Activated CD4-positive, alpha-beta T cell treated with anti-CD3 and anti-CD28 coated beads for 36 hours (primary cell): ENCODE measurements at regions not wholly inside any gene's neighbourhood (a gene's known extent, or its start where the extent isn't known, plus 50 kb on each side); places are given as distances from the start of the nearest gene placed in this dataset.

Experiments used
- ATAC-seq: fragments of 200-7000 bp; cut with Tn5 transposase; one replicate; pipeline ENCODE4 v1.10.0; 2021; ENCODE audit warnings: mild to moderate bottlenecking, moderate library complexity
- CTCF ChIA-PET: fragments of 350-600 bp; sonication (Branson Sonifier 250); formaldehyde crosslinking; loops from one replicate; lab custom pipeline; 2021; ENCODE audit warnings: antibody characterized with exemption; lab: Charles Lee
- POLR2A ChIA-PET: fragments of 350-600 bp; sonication (Branson Sonifier 250); formaldehyde crosslinking; loops from one replicate; lab custom pipeline; 2021; ENCODE audit warnings: antibody characterized with exemption, inconsistent platforms; lab: Charles Lee
- DNase-seq: peaks from one replicate; pipeline ENCODE4 v3.0.0-alpha.2; 2020
- H3K27ac Mint-ChIP-seq: one replicate; pipeline ENCODE4 v1.8.0; 2021; ENCODE audit warnings: mixed read lengths
- H3K27me3 Mint-ChIP-seq: one replicate; pipeline ENCODE4 v1.8.0; 2021; ENCODE audit warnings: mixed read lengths
- H3K36me3 Mint-ChIP-seq: one replicate; pipeline ENCODE4 v1.8.0; 2021; ENCODE audit warnings: low read depth, mixed read lengths
- H3K4me1 Mint-ChIP-seq: one replicate; pipeline ENCODE4 v1.8.0; 2021; ENCODE audit warnings: mixed read lengths
- H3K4me3 Mint-ChIP-seq: one replicate; pipeline ENCODE4 v1.8.0; 2021; ENCODE audit warnings: mild to moderate bottlenecking, moderate library complexity, mixed read lengths
- H3K9me3 Mint-ChIP-seq: one replicate; pipeline ENCODE4 v1.8.0; 2021; ENCODE audit warnings: low read depth, mixed read lengths
- intact Hi-C, 2 experiments: fragments of 100-400 bp; cut with DNase I in 1 of 2; cut with micrococcal nuclease in 1 of 2; formaldehyde crosslinking; loops; one replicate each; pipeline versions ENCODE4 v1.14.2 to v1.15.1; 2022 to 2024; cut with DNase I, micrococcal nuclease

DNA sequence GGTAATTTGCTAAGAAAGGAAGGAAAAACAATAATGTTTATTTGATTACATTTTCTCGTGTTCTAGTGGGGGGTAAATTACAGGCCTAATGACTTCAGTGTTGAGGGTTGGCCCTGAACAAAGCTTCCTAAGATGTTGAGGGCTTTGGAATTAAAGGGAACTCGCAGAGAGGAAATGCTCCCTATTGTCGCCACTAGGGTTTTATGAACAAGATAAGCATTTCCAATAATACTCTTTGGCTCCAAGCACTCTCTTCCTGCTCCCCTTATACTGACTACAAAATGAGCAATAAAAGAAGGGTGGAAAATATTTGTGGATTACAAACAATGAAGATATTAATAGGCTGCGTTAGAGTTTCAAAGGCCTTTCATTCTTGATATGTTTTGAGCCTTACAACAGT, 363.6 kb downstream of the HS3ST3B1 start:
- Mint-ChIP-seq H3K36me3 (no peaks in the 10 kb centered on the region), H3K9me3 (no peaks in the 10 kb centered on the region), H3K27me3 (peaks cover 4% of the 10 kb centered on the region), H3K4me1 (no peaks in the 10 kb centered on the region), H3K27ac (no peak overlapping the region), H3K4me3 (no peak overlapping the region)
- intact Hi-C loops: no loop called here
- ATAC-seq (no peak), DNase-seq (no peak)
- ChIA-PET POLR2A (no interaction called here), CTCF (no interaction called here)

DNA sequence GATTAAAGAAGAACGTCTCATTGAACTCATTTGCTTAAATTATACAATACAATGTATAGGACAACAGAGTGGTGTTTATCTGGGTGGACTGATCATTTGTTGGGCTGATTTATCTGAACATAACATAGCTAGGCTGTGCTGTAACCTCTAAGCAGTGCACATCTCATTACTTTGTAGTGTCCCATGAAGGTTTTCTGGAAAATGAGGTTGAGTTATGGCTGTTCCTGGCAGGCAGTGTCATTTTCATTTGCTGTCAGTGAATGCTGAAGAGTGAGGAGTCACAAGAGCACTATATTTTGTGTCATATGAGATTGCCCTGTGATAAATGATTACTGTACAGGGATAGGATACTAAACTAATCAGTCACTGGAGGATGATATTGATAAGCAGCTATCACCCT, 340.2 kb downstream of the HS3ST3B1 start:
- no peak overlapping the region for H3K4me3 Mint-ChIP-seq
- no peak for ATAC-seq
- intact Hi-C loops: no loop called here
- no peaks in the 10 kb centered on the region for H3K4me1 Mint-ChIP-seq
- H3K9me3 Mint-ChIP-seq: no peaks in the 10 kb centered on the region
- CTCF ChIA-PET: no interaction called here
- POLR2A ChIA-PET: no interaction called here
- H3K27ac Mint-ChIP-seq: no peak overlapping the region
- no peaks in the 10 kb centered on the region for H3K36me3 Mint-ChIP-seq
- DNase-seq: no peak
- peaks cover 6% of the 10 kb centered on the region for H3K27me3 Mint-ChIP-seq

DNA sequence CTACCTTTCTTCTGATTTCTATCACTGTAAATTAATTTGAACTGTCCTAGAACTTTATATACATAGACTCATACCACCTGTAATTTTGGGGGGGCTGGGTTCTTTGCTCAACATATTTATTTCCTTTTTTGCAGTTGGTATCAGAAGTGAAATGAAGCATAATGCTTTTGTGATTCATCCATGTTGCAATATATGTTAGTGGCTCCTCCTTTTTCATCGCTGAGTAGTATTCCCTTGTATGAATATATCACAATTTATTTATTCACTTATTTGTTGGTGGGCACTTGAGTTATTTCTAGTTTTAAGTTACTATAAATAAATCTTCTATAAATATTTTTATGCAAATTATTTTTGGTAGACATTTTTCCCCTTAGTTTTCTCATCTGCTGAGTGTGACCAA, 336.4 kb downstream of the HS3ST3B1 start:
- DNase-seq (no peak), ATAC-seq (no peak)
- Mint-ChIP-seq H3K4me1 (no peaks in the 10 kb centered on the region), H3K9me3 (no peaks in the 10 kb centered on the region), H3K36me3 (no peaks in the 10 kb centered on the region), H3K27ac (no peak overlapping the region), H3K27me3 (peaks cover 6% of the 10 kb centered on the region), H3K4me3 (no peak overlapping the region)
- ChIA-PET CTCF (interaction anchor here (0.6 kb wide), 1 partner anchor 368 kb away, joined by 3 read pairs; no protein-coding TSS in a partner anchor), POLR2A (no interaction called here)
- intact Hi-C loops: no loop called here

DNA sequence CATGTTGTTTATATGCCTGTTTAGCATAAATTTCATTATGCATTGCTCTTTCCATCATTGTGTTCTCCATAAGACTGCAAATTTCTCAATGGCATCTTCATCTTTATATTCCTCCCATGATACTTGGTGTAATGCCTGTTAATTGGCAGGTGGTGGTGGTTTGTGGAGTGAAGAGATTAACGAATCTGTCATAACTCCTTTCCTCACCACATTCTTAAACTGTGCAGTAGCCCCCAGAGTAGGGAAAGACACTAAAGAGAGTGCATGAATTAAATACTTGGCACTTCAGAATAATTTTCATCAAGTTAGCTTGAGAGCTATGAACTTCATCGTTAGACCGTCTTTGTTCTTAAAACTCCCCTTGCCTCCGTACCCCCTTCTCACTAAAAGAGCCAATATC, 329.7 kb downstream of the HS3ST3B1 start:
- Mint-ChIP-seq H3K9me3 (no peaks in the 10 kb centered on the region), H3K27ac (no peak overlapping the region), H3K36me3 (no peaks in the 10 kb centered on the region), H3K27me3 (peaks cover 3% of the 10 kb centered on the region), H3K4me3 (no peak overlapping the region), H3K4me1 (no peaks in the 10 kb centered on the region)
- POLR2A ChIA-PET: no interaction called here
- CTCF ChIA-PET: no interaction called here
- DNase-seq (no peak), ATAC-seq (no peak)
- intact Hi-C loops: no loop called here

DNA sequence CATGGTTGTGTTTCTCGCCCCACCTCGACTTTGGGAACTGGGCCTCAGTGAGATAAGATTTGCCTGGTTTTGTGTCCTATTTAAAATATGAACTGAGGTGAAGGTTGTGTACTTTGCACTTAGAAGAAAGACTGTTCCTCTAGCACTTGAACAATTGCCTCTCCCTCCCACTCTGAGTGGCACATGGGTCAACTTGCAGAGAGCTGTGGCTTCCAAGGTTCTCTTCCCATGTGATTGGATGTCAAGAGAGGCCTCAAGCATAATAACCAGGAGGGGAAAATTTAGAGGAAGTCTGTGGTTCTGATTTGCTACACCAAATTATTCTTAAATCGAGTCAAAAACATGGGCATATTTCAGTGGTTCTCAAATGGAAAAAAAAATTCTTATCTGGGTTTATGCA, 329.2 kb downstream of the HS3ST3B1 start:
- POLR2A ChIA-PET: no interaction called here
- intact Hi-C loops: no loop called here
- ATAC-seq: no peak
- no peaks in the 10 kb centered on the region for H3K4me1 Mint-ChIP-seq
- no peaks in the 10 kb centered on the region for H3K36me3 Mint-ChIP-seq
- H3K9me3 Mint-ChIP-seq: no peaks in the 10 kb centered on the region
- DNase-seq: no peak
- peaks cover 3% of the 10 kb centered on the region for H3K27me3 Mint-ChIP-seq
- H3K4me3 Mint-ChIP-seq: no peak overlapping the region
- no peak overlapping the region for H3K27ac Mint-ChIP-seq
- CTCF ChIA-PET: no interaction called here

DNA sequence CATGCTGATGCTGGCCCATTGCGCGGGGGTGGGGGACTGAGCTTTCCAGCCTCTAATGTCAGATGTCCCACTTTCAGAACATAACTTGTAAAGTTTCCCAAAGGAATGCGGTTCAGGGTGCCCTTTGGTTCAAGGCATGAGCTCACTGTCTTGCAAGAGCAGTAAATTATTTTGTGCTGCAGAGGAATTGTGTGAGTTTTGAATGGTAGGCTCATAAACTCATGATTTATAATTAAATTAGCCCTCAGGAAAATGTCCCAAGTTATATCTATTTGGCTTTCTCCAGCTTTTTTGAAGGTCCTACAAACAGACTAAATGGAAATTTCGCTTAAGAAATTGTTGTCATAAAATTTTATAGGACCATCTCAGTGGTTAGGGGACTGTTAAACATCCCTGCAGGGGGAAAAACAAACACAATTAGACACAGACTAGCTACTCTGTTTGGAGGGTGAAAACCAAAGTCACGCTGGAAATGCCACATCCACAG, 321.8 kb downstream of the HS3ST3B1 start:
- Mint-ChIP-seq H3K36me3 (no peaks in the 10 kb centered on the region), H3K4me3 (no peak overlapping the region), H3K27ac (no peak overlapping the region), H3K27me3 (peaks cover 6% of the 10 kb centered on the region), H3K4me1 (no peaks in the 10 kb centered on the region), H3K9me3 (no peaks in the 10 kb centered on the region)
- POLR2A ChIA-PET: no interaction called here
- ATAC-seq (no peak), DNase-seq (no peak)
- CTCF ChIA-PET: no interaction called here
- intact Hi-C loops: no loop called here

DNA sequence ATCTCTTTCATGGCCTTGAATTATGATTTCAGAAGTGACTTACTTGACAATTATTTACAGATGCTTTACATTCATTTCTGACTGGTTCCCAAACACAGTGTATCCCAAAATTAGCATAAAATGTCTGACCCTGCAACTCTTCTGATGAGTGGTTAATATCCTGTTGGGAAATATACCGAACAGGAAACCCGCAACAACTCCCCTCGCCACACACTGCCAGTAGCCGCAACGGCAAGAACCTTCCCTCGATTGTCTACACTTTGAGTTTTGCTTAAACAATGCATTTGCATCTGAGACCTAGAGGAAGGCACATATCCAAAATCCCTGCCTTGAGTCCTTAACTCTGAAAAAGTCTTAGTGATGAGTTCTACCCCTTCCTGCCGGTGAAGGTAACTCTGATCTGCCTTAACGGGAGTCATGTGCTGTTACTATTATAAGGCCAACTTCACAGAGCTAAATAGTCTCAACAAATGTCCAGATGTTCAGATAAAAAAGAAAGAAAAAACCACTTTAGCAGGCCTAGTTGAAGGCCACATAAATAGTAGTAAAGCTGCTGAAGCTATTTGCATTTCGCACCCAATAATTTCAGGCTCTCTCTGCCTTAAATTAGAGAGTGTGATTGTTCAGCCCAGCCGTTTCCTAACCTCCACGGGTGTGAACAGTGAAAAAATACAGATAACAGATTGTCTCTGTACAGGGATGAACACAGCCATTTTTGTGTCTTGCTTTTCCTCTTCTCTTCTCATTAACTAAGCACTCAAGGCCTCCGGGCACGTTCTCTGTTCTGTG, 321.1 kb downstream of the HS3ST3B1 start:
- Mint-ChIP-seq H3K9me3 (no peaks in the 10 kb centered on the region), H3K4me3 (no peak overlapping the region), H3K27me3 (peaks cover 4% of the 10 kb centered on the region), H3K4me1 (no peaks in the 10 kb centered on the region), H3K27ac (no peak overlapping the region), H3K36me3 (no peaks in the 10 kb centered on the region)
- ATAC-seq (no peak), DNase-seq (no peak)
- intact Hi-C loops: no loop called here
- CTCF ChIA-PET: no interaction called here
- POLR2A ChIA-PET: no interaction called here

DNA sequence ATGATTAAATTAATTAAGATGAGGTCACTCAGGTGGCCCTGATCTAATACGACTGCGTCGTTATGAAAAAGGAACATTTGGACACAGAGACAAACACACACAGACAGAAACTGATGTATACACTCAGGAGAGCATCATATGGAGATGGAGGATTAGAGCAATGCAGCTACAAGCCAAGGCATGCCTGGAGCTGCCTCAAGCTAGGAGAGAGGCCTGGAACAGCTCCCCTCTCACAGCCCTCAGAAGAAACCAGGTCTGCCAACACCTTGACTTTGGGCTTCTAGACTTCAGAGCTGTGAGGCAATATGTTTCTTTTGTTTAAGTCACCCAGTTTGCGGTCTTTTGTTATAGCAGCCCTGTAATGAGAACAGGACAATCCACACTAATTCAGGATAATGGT, 318.9 kb downstream of the HS3ST3B1 start:
- intact Hi-C loops: no loop called here
- ChIA-PET POLR2A (no interaction called here), CTCF (no interaction called here)
- Mint-ChIP-seq H3K4me1 (no peaks in the 10 kb centered on the region), H3K27me3 (peaks cover 4% of the 10 kb centered on the region), H3K9me3 (no peaks in the 10 kb centered on the region), H3K4me3 (no peak overlapping the region), H3K36me3 (no peaks in the 10 kb centered on the region), H3K27ac (no peak overlapping the region)
- DNase-seq (no peak), ATAC-seq (no peak)

DNA sequence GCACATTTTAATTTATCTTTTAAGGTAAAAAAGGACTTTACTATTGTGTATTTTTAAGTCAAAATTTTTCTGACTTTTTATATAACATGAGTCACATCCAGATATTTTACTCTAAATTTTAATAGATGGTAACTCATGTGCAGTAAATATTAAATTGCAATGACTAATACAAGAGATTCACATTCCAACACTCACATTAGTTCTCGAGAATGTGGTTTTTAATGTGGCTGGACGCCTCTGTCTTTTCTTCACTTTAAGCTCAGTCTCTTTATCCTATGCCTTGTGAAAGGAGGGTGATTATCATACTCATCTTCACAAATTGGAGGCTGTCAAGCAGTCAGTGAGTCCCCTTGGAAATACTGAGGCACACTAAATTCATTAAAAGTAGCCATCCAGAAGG, 315.6 kb downstream of the HS3ST3B1 start:
- DNase-seq (no peak), ATAC-seq (no peak)
- Mint-ChIP-seq H3K4me1 (no peaks in the 10 kb centered on the region), H3K36me3 (no peaks in the 10 kb centered on the region), H3K4me3 (no peak overlapping the region), H3K27me3 (peaks cover 4% of the 10 kb centered on the region), H3K27ac (no peak overlapping the region), H3K9me3 (peaks cover 8% of the 10 kb centered on the region)
- CTCF ChIA-PET: no interaction called here
- POLR2A ChIA-PET: no interaction called here
- intact Hi-C loops: no loop called here

DNA sequence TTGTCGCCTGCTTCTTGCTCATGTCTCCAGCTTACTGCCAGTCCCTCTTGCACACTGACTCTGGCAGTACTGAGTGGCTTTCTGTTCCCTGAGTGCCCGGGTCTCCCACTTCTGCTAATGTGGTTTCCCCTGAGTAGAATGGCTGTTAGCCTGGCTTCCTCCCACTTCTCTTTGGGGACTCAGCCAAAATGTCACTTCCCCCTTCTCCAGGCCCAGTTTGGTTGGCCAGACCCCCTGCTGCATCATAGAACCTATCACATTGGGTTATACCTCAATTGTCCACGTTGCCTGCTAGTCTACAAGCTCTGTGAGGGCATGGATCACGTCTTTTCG, 304.4 kb downstream of the HS3ST3B1 start:
- ATAC-seq: no peak
- intact Hi-C loops: no loop called here
- Mint-ChIP-seq H3K27ac (no peak overlapping the region), H3K27me3 (no peaks in the 10 kb centered on the region), H3K36me3 (no peaks in the 10 kb centered on the region), H3K4me3 (no peak overlapping the region), H3K9me3 (peaks cover 9% of the 10 kb centered on the region), H3K4me1 (peaks cover 9% of the 10 kb centered on the region)
- POLR2A ChIA-PET: interaction anchor here (0.5 kb wide), 1 partner anchor 144 kb away, joined by 7 read pairs; no protein-coding TSS in a partner anchor
- CTCF ChIA-PET: no interaction called here
- no peak for DNase-seq

DNA sequence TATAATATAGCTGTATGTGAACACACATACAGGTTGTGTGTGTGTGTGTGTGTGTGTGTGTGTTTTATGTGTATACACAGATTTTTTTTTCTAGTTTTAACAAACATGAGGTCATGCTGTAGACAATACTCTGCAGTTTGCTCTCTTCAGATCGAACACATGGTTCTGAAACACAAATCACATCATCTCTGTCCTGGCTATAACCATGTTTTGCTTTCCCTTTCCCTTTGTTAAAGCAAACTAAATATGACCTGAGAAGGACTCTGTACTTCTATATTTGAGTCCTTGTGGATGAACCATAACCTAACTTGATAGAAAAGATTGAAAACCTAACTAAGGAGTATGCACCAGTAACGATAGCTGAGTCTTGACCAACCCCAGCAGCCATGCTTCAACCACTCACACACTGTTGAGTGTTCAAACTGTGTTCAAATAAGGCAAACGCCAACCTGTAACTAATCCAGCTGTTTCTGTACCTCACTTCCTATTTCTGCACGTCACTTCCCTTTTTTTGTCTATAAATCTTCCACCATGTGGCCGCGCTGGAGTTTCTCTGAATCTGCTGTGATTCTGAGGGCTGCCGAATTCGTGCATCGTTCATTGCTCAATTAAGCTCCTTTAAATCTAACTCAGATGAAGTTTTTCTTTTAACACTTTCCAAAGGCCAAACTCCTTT, 303.8 kb downstream of the HS3ST3B1 start:
- ATAC-seq: no peak
- Mint-ChIP-seq H3K36me3 (no peaks in the 10 kb centered on the region), H3K27ac (no peak overlapping the region), H3K9me3 (peaks cover 8% of the 10 kb centered on the region), H3K4me1 (peaks cover 9% of the 10 kb centered on the region), H3K4me3 (no peak overlapping the region), H3K27me3 (no peaks in the 10 kb centered on the region)
- ChIA-PET CTCF (no interaction called here), POLR2A (interaction anchor here (0.5 kb wide), 1 partner anchor 143 kb away, joined by 7 read pairs; no protein-coding TSS in a partner anchor)
- DNase-seq: peak; percentile 10
- intact Hi-C loops: no loop called here

DNA sequence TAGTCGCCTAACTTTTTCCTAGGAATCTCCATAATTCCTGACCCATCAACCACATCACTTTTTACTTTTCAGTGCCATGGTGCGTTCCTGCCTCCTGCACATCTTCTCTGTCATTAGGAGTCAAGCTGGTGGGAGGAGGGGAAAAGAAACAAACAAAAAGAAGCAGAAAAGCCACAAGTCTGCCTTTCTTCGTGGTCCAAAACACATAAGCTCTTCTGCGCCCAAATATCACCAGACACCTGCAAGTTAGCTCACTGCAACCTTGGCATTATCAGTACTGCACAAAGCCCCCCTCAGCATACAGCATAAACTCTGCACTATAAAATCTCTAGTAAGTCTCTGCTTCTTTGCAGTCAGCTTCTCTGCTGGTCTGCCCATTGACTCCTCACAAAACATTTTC, 295.3 kb downstream of the HS3ST3B1 start:
- Mint-ChIP-seq H3K9me3 (peaks cover 4% of the 10 kb centered on the region), H3K27me3 (peaks cover 11% of the 10 kb centered on the region), H3K36me3 (no peaks in the 10 kb centered on the region), H3K4me1 (peaks cover 13% of the 10 kb centered on the region), H3K4me3 (no peak overlapping the region), H3K27ac (no peak overlapping the region)
- DNase-seq: no peak
- intact Hi-C loops: no loop called here
- POLR2A ChIA-PET: no interaction called here
- no peak for ATAC-seq
- CTCF ChIA-PET: interaction anchor here (0.5 kb wide), 1 partner anchor 560 kb away, joined by 4 read pairs; no protein-coding TSS in a partner anchor
